Stimulated activated CD8-positive, alpha-beta memory T cell treated with anti-CD3 and anti-CD28 coated beads, Interleukin-15, amount 100 ng/mL, for 24 hours (primary cell): ENCODE measurements at regions not wholly inside any gene's neighbourhood (a gene's known extent, or its start where the extent isn't known, plus 50 kb on each side); places are given as distances from the start of the nearest gene placed in this dataset.

Experiments
- DNase-seq: peaks from one replicate; pipeline ENCODE4 v3.0.0-alpha.2; 2020; ENCODE audit warnings: low read depth

GRCh38 chr2:425947-426346 lies 138.1 kb upstream of the ALKAL2 start:
- DNase-seq = no peak

GRCh38 chr2:425243-425642 lies 137.4 kb upstream of the ALKAL2 start:
- no peak for DNase-seq

GRCh38 chr2:424306-425171 lies 136.6 kb upstream of the ALKAL2 start:
- DNase-seq = no peak

- no peak for DNase-seq
Measured at GRCh38 chr2:423479-423878, 135.6 kb upstream of the ALKAL2 start.

GRCh38 chr2:422676-423435 lies 135.0 kb upstream of the ALKAL2 start:
- no peak for DNase-seq

GRCh38 chr2:421406-421805 lies 133.5 kb upstream of the ALKAL2 start:
- no peak for DNase-seq

- no peak for DNase-seq
Measured at GRCh38 chr2:419687-420317, 131.9 kb upstream of the ALKAL2 start.

GRCh38 chr2:417662-418061 lies 129.8 kb upstream of the ALKAL2 start:
- no peak for DNase-seq

- DNase-seq = no peak
Measured at GRCh38 chr2:417006-417405, 129.1 kb upstream of the ALKAL2 start.

- DNase-seq = no peak
Measured at GRCh38 chr2:415986-416610, 128.2 kb upstream of the ALKAL2 start.

- DNase-seq = no peak
Measured at GRCh38 chr2:409523-409922, 121.6 kb upstream of the ALKAL2 start.

GRCh38 chr2:407630-408029 lies 119.7 kb upstream of the ALKAL2 start:
- no peak for DNase-seq

- no peak for DNase-seq
Measured at GRCh38 chr2:406876-407275, 119.0 kb upstream of the ALKAL2 start.

GRCh38 chr2:406231-406630 lies 118.3 kb upstream of the ALKAL2 start:
- DNase-seq = no peak

- DNase-seq = no peak
Measured at GRCh38 chr2:404581-404980, 116.7 kb upstream of the ALKAL2 start.

GRCh38 chr2:403682-404081 lies 115.8 kb upstream of the ALKAL2 start:
- no peak for DNase-seq

- no peak for DNase-seq
Measured at GRCh38 chr2:402721-403120, 114.8 kb upstream of the ALKAL2 start.

GRCh38 chr2:402206-402605 lies 114.3 kb upstream of the ALKAL2 start:
- DNase-seq = no peak

- DNase-seq = no peak
Measured at GRCh38 chr2:401019-401679, 113.3 kb upstream of the ALKAL2 start.

GRCh38 chr2:397926-398325 lies 110.0 kb upstream of the ALKAL2 start:
- no peak for DNase-seq

GRCh38 chr2:397521-397920 lies 109.6 kb upstream of the ALKAL2 start:
- DNase-seq = no peak

- no peak for DNase-seq
Measured at GRCh38 chr2:396903-397302, 109.0 kb upstream of the ALKAL2 start.
